Calu3 (cell line): ENCODE measurements at regions not wholly inside any gene's neighbourhood (a gene's known extent, or its start where the extent isn't known, plus 50 kb on each side); places are given as distances from the start of the nearest gene placed in this dataset.

Experiments used
- BruUV-seq: library from RNA; stranded (reverse); fragments of 400-500 nt; replicated peaks from 2 replicates; lab custom pipeline; 2021; lab: Mats Ljungman, UMichigan
- CTCF ChIA-PET: fragments of 300-600 bp; sonication (Branson Sonifier 250); formaldehyde crosslinking; loops from one replicate; lab custom pipeline; 2022; ENCODE audit warnings: antibody characterized with exemption; lab: Charles Lee
- DNase-seq: peaks from one replicate; pipeline ENCODE4 v3.0.0; 2022
- H3K27ac Mint-ChIP-seq: one replicate; pipeline ENCODE4 v1.8.0; 2022; ENCODE audit warnings: mixed read lengths; ENCODE audit not compliant: unreplicated experiment
- H3K27me3 Mint-ChIP-seq: one replicate; pipeline ENCODE4 v1.8.0; 2022; ENCODE audit warnings: mixed read lengths; ENCODE audit not compliant: unreplicated experiment
- H3K36me3 Mint-ChIP-seq: one replicate; pipeline ENCODE4 v1.8.0; 2022; ENCODE audit warnings: mild to moderate bottlenecking, moderate library complexity, mixed read lengths; ENCODE audit not compliant: insufficient read depth, unreplicated experiment
- H3K4me1 Mint-ChIP-seq: one replicate; pipeline ENCODE4 v1.8.0; 2022; ENCODE audit warnings: mild to moderate bottlenecking, low read depth, mixed read lengths; ENCODE audit not compliant: unreplicated experiment
- H3K4me3 Mint-ChIP-seq: one replicate; pipeline ENCODE4 v1.8.0; 2022; ENCODE audit warnings: mild to moderate bottlenecking, low read depth, moderate library complexity, mixed read lengths; ENCODE audit not compliant: unreplicated experiment
- H3K9me3 Mint-ChIP-seq: one replicate; pipeline ENCODE4 v1.8.0; 2022; ENCODE audit warnings: low read depth, mixed read lengths; ENCODE audit not compliant: unreplicated experiment
- CTCF ChIP-seq: fragments of 200-600 bp; IDR thresholded peaks from one replicate; pipeline ENCODE4 v1.8.0; 2022; ENCODE audit warnings: antibody characterized with exemption; ENCODE audit not compliant: unreplicated experiment
- intact Hi-C: fragments of 100-400 bp; cut with micrococcal nuclease; formaldehyde crosslinking; loops from one replicate; pipeline ENCODE4 v1.10.0; 2022; ENCODE audit not compliant: unreplicated experiment

GRCh38 chr16:50462793-50463507 is 85.2 kb upstream of the NKD1 start:
- TF ChIP-seq CTCF, result no peak
- DNase-seq, result no peak
- H3K27ac Mint-ChIP-seq, result no peak overlapping the region
- CTCF ChIA-PET, result interaction anchor here (1.0 kb wide), 1 partner anchor 9 kb away, joined by 3 read pairs; no protein-coding TSS in a partner anchor
- H3K4me3 Mint-ChIP-seq, result no peak overlapping the region
- H3K9me3 Mint-ChIP-seq, result no peaks in the 10 kb centered on the region
- no TSS peak for BruUV-seq
- intact Hi-C loops, result no loop called here
- H3K27me3 Mint-ChIP-seq, result peaks cover 96% of the 10 kb centered on the region
- H3K4me1 Mint-ChIP-seq, result no peaks in the 10 kb centered on the region
- no peaks in the 10 kb centered on the region for H3K36me3 Mint-ChIP-seq

- Mint-ChIP-seq H3K9me3 (no peaks in the 10 kb centered on the region), H3K27me3 (peaks cover 100% of the 10 kb centered on the region), H3K36me3 (no peaks in the 10 kb centered on the region), H3K4me3 (no peak overlapping the region), H3K4me1 (no peaks in the 10 kb centered on the region), H3K27ac (no peak overlapping the region)
- no peak for DNase-seq
- intact Hi-C loops, result no loop called here
- TF ChIP-seq CTCF, result no peak
- no TSS peak for BruUV-seq
- CTCF ChIA-PET, result no interaction called here
Observed at GRCh38 chr16:50461400-50461760, 86.8 kb upstream of the NKD1 start.

- Mint-ChIP-seq H3K27me3 (peaks cover 100% of the 10 kb centered on the region), H3K4me1 (no peaks in the 10 kb centered on the region), H3K36me3 (no peaks in the 10 kb centered on the region), H3K4me3 (no peak overlapping the region), H3K9me3 (no peaks in the 10 kb centered on the region), H3K27ac (no peak overlapping the region)
- no peak for DNase-seq
- no peak for TF ChIP-seq CTCF
- intact Hi-C loops, result no loop called here
- CTCF ChIA-PET, result interaction anchor here (0.6 to 0.8 kb wide), 2 partner anchors 65 to 85 kb away, joined by 3 to 8 read pairs; no protein-coding TSS in a partner anchor
- BruUV-seq, result no TSS peak
Observed at GRCh38 chr16:50460538-50461399, 87.4 kb upstream of the NKD1 start.

GRCh38 chr16:50459496-50460080 is 88.6 kb upstream of the NKD1 start:
- no peaks in the 10 kb centered on the region for H3K4me1 Mint-ChIP-seq
- no peaks in the 10 kb centered on the region for H3K36me3 Mint-ChIP-seq
- intact Hi-C loops, result no loop called here
- no TSS peak for BruUV-seq
- CTCF ChIA-PET, result interaction anchor here (0.8 kb wide), 1 partner anchor 64 kb away, joined by 3 read pairs; no protein-coding TSS in a partner anchor
- DNase-seq, result no peak
- TF ChIP-seq CTCF, result no peak
- no peaks in the 10 kb centered on the region for H3K9me3 Mint-ChIP-seq
- H3K27ac Mint-ChIP-seq, result no peak overlapping the region
- H3K27me3 Mint-ChIP-seq, result peaks cover 100% of the 10 kb centered on the region
- no peak overlapping the region for H3K4me3 Mint-ChIP-seq
